ENCODE measurements at regions not wholly inside any gene's neighbourhood (a gene's known extent, or its start where the extent isn't known, plus 50 kb on each side); places are given as distances from the start of the nearest gene placed in this dataset.
"Not testable (repeated sequence)": the region's sequence is repeated elsewhere in the genome, so short reads cannot be mapped to it uniquely, and the experiment has no call there.

- not testable (repeated sequence) for H3K27ac ChIP-seq (ENCODE audit: low read depth, low read length, severe bottlenecking); H3K4me3 ChIP-seq (ENCODE audit: extremely low read depth, insufficient read depth, low read length, poor library complexity, severe bottlenecking); H3K4me1 ChIP-seq (ENCODE audit: control insufficient read depth, insufficient read depth, low read length, poor library complexity, severe bottlenecking); H3K36me3 ChIP-seq (ENCODE audit: control insufficient read depth, insufficient read depth, low read length); H3K9me3 ChIP-seq (ENCODE audit: control insufficient read depth, low read length)
These were observed 192.9 kb upstream of the SLC7A11 start for GRCh38 chr4:138435046-138435445.

- H3K36me3 ChIP-seq (ENCODE audit: control insufficient read depth, insufficient read depth, low read length): no peaks in the 10 kb centered on the region
- WGBS, 2 experiments (ENCODE audit: insufficient coverage in 2 of 2): 82 to 85% methylated on average over 4 of the region's 4 CpGs
These were observed 186.5 kb upstream of the SLC7A11 start for GRCh38 chr4:138428611-138429010.

GRCh38 chr4:138426786-138427185 lies 184.6 kb upstream of the SLC7A11 start:
- Histone ChIP-seq H3K9me3 (ENCODE audit: control insufficient read depth, low read length) (no peaks in the 10 kb centered on the region), H3K27ac (ENCODE audit: low read depth, low read length, severe bottlenecking) (no peak overlapping the region), H3K4me3 (ENCODE audit: extremely low read depth, insufficient read depth, low read length, poor library complexity, severe bottlenecking) (no peak overlapping the region), H3K36me3 (ENCODE audit: control insufficient read depth, insufficient read depth, low read length) (no peaks in the 10 kb centered on the region), H3K4me1 (ENCODE audit: control insufficient read depth, insufficient read depth, low read length, poor library complexity, severe bottlenecking) (no peaks in the 10 kb centered on the region)
- 80% methylated on average over 1 of the region's 1 CpG; no CpG with 5 or more reads in 1 of the 2 experiments for WGBS, 2 experiments (ENCODE audit: insufficient coverage in 2 of 2)

More at GRCh38 chr4:138428611-138429010, 186.5 kb upstream of the SLC7A11 start:
- Histone ChIP-seq H3K27ac (ENCODE audit: low read depth, low read length, severe bottlenecking) (no peak overlapping the region), H3K4me3 (ENCODE audit: extremely low read depth, insufficient read depth, low read length, poor library complexity, severe bottlenecking) (no peak overlapping the region), H3K9me3 (ENCODE audit: control insufficient read depth, low read length) (no peaks in the 10 kb centered on the region), H3K4me1 (ENCODE audit: control insufficient read depth, insufficient read depth, low read length, poor library complexity, severe bottlenecking) (no peaks in the 10 kb centered on the region)

GRCh38 chr4:138420471-138420870 lies 178.3 kb upstream of the SLC7A11 start:
- Histone ChIP-seq H3K9me3 (ENCODE audit: control insufficient read depth, low read length) (no peaks in the 10 kb centered on the region), H3K4me3 (ENCODE audit: extremely low read depth, insufficient read depth, low read length, poor library complexity, severe bottlenecking) (no peak overlapping the region), H3K36me3 (ENCODE audit: control insufficient read depth, insufficient read depth, low read length) (no peaks in the 10 kb centered on the region), H3K27ac (ENCODE audit: low read depth, low read length, severe bottlenecking) (no peak overlapping the region), H3K4me1 (ENCODE audit: control insufficient read depth, insufficient read depth, low read length, poor library complexity, severe bottlenecking) (no peaks in the 10 kb centered on the region)
- 67 to 100% methylated on average over 1 of the region's 1 CpG for WGBS, 2 experiments (ENCODE audit: insufficient coverage in 2 of 2)

GRCh38 chr4:138414202-138414601 lies 172.1 kb upstream of the SLC7A11 start:
- no peaks in the 10 kb centered on the region for H3K9me3 ChIP-seq (ENCODE audit: control insufficient read depth, low read length)
- H3K36me3 ChIP-seq (ENCODE audit: control insufficient read depth, insufficient read depth, low read length): no peaks in the 10 kb centered on the region
- H3K4me3 ChIP-seq (ENCODE audit: extremely low read depth, insufficient read depth, low read length, poor library complexity, severe bottlenecking): no peak overlapping the region
- no peaks in the 10 kb centered on the region for H3K4me1 ChIP-seq (ENCODE audit: control insufficient read depth, insufficient read depth, low read length, poor library complexity, severe bottlenecking)
- WGBS, 2 experiments (ENCODE audit: insufficient coverage in 2 of 2): 83 to 100% methylated on average over 1 of the region's 1 CpG
- no peak overlapping the region for H3K27ac ChIP-seq (ENCODE audit: low read depth, low read length, severe bottlenecking)

GRCh38 chr4:138413273-138413672 lies 171.1 kb upstream of the SLC7A11 start:
- Histone ChIP-seq H3K27ac (ENCODE audit: low read depth, low read length, severe bottlenecking) (no peak overlapping the region), H3K4me1 (ENCODE audit: control insufficient read depth, insufficient read depth, low read length, poor library complexity, severe bottlenecking) (no peaks in the 10 kb centered on the region), H3K9me3 (ENCODE audit: control insufficient read depth, low read length) (no peaks in the 10 kb centered on the region), H3K4me3 (ENCODE audit: extremely low read depth, insufficient read depth, low read length, poor library complexity, severe bottlenecking) (no peak overlapping the region), H3K36me3 (ENCODE audit: control insufficient read depth, insufficient read depth, low read length) (no peaks in the 10 kb centered on the region)
- no CpG with 5 or more reads among the region's 1 CpG for WGBS, 2 experiments (ENCODE audit: insufficient coverage in 2 of 2)

GRCh38 chr4:138412847-138413246 lies 170.7 kb upstream of the SLC7A11 start:
- no CpG with 5 or more reads among the region's 5 CpGs for WGBS, 2 experiments (ENCODE audit: insufficient coverage in 2 of 2)
- Histone ChIP-seq H3K4me1 (ENCODE audit: control insufficient read depth, insufficient read depth, low read length, poor library complexity, severe bottlenecking) (no peaks in the 10 kb centered on the region), H3K36me3 (ENCODE audit: control insufficient read depth, insufficient read depth, low read length) (no peaks in the 10 kb centered on the region), H3K4me3 (ENCODE audit: extremely low read depth, insufficient read depth, low read length, poor library complexity, severe bottlenecking) (no peak overlapping the region), H3K9me3 (ENCODE audit: control insufficient read depth, low read length) (no peaks in the 10 kb centered on the region), H3K27ac (ENCODE audit: low read depth, low read length, severe bottlenecking) (no peak overlapping the region)

GRCh38 chr4:138410266-138410665 lies 168.1 kb upstream of the SLC7A11 start:
- no peaks in the 10 kb centered on the region for H3K4me1 ChIP-seq (ENCODE audit: control insufficient read depth, insufficient read depth, low read length, poor library complexity, severe bottlenecking)
- no peaks in the 10 kb centered on the region for H3K9me3 ChIP-seq (ENCODE audit: control insufficient read depth, low read length)
- no peak overlapping the region for H3K4me3 ChIP-seq (ENCODE audit: extremely low read depth, insufficient read depth, low read length, poor library complexity, severe bottlenecking)
- no peak overlapping the region for H3K27ac ChIP-seq (ENCODE audit: low read depth, low read length, severe bottlenecking)
- no peaks in the 10 kb centered on the region for H3K36me3 ChIP-seq (ENCODE audit: control insufficient read depth, insufficient read depth, low read length)

- no peak overlapping the region for H3K4me3 ChIP-seq (ENCODE audit: extremely low read depth, insufficient read depth, low read length, poor library complexity, severe bottlenecking)
- WGBS, 2 experiments (ENCODE audit: insufficient coverage in 2 of 2): 79 to 100% methylated on average over 1 to 3 of the region's 3 CpGs
- H3K27ac ChIP-seq (ENCODE audit: low read depth, low read length, severe bottlenecking): no peak overlapping the region
- H3K9me3 ChIP-seq (ENCODE audit: control insufficient read depth, low read length): no peaks in the 10 kb centered on the region
- H3K4me1 ChIP-seq (ENCODE audit: control insufficient read depth, insufficient read depth, low read length, poor library complexity, severe bottlenecking): no peaks in the 10 kb centered on the region
- no peaks in the 10 kb centered on the region for H3K36me3 ChIP-seq (ENCODE audit: control insufficient read depth, insufficient read depth, low read length)
These were observed 167.5 kb upstream of the SLC7A11 start for GRCh38 chr4:138409670-138410069.

GRCh38 chr4:138408758-138409157 lies 166.6 kb upstream of the SLC7A11 start:
- Histone ChIP-seq H3K9me3 (ENCODE audit: control insufficient read depth, low read length) (no peaks in the 10 kb centered on the region), H3K4me1 (ENCODE audit: control insufficient read depth, insufficient read depth, low read length, poor library complexity, severe bottlenecking) (no peaks in the 10 kb centered on the region), H3K27ac (ENCODE audit: low read depth, low read length, severe bottlenecking) (no peak overlapping the region), H3K36me3 (ENCODE audit: control insufficient read depth, insufficient read depth, low read length) (no peaks in the 10 kb centered on the region), H3K4me3 (ENCODE audit: extremely low read depth, insufficient read depth, low read length, poor library complexity, severe bottlenecking) (no peak overlapping the region)
- 20 to 60% methylated on average over 1 of the region's 2 CpGs for WGBS, 2 experiments (ENCODE audit: insufficient coverage in 2 of 2)

GRCh38 chr4:138407329-138407728 lies 165.2 kb upstream of the SLC7A11 start:
- Histone ChIP-seq H3K36me3 (ENCODE audit: control insufficient read depth, insufficient read depth, low read length) (no peaks in the 10 kb centered on the region), H3K9me3 (ENCODE audit: control insufficient read depth, low read length) (no peaks in the 10 kb centered on the region), H3K4me3 (ENCODE audit: extremely low read depth, insufficient read depth, low read length, poor library complexity, severe bottlenecking) (no peak overlapping the region), H3K4me1 (ENCODE audit: control insufficient read depth, insufficient read depth, low read length, poor library complexity, severe bottlenecking) (no peaks in the 10 kb centered on the region), H3K27ac (ENCODE audit: low read depth, low read length, severe bottlenecking) (no peak overlapping the region)
- WGBS, 2 experiments (ENCODE audit: insufficient coverage in 2 of 2): 100% methylated on average over 1 of the region's 3 CpGs

- Histone ChIP-seq H3K27ac (ENCODE audit: low read depth, low read length, severe bottlenecking) (no peak overlapping the region), H3K9me3 (ENCODE audit: control insufficient read depth, low read length) (no peaks in the 10 kb centered on the region), H3K4me3 (ENCODE audit: extremely low read depth, insufficient read depth, low read length, poor library complexity, severe bottlenecking) (no peak overlapping the region), H3K36me3 (ENCODE audit: control insufficient read depth, insufficient read depth, low read length) (no peaks in the 10 kb centered on the region), H3K4me1 (ENCODE audit: control insufficient read depth, insufficient read depth, low read length, poor library complexity, severe bottlenecking) (no peaks in the 10 kb centered on the region)
- no CpG with 5 or more reads among the region's 1 CpG for WGBS, 2 experiments (ENCODE audit: insufficient coverage in 2 of 2)
These were observed 164.7 kb upstream of the SLC7A11 start for GRCh38 chr4:138406876-138407275.
